Renal cortex interstitium (tissue), 11 donors: ENCODE measurements at regions not wholly inside any gene's neighbourhood (a gene's known extent, or its start where the extent isn't known, plus 50 kb on each side); places are given as distances from the start of the nearest gene placed in this dataset.
"Not testable (repeated sequence)": the region's sequence is repeated elsewhere in the genome, so short reads cannot be mapped to it uniquely, and the experiment has no call there.

Source experiments
- DNase-seq, 11 donors: peaks; one replicate each; pipeline ENCODE4 v3.0.0-alpha.2; 2013; ENCODE audit warnings: low read depth in 9 of 11, low spot score in 4 of 11; ENCODE audit errors: extremely low read depth in 1 of 11

DNA sequence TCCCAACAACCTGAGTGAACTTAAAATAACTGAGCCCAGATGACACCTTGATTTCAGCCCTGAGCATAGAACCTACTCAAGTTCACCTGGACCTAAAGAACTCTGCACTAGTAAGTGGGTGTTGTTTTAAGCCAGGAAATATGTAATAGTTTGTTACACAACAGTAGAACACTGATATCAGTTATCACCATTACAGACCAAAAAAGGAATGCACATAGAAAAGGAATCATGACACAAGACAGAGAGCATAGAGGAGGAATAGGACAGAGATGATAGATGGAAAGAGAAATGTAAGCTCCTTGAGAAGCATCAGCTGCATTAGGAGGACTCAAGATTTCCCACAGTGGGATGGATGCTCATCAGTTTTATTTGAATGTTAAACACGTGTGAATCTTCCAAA lies 1096.9 kb upstream of the SEMA6A start:
- DNase-seq, result no peak

DNA sequence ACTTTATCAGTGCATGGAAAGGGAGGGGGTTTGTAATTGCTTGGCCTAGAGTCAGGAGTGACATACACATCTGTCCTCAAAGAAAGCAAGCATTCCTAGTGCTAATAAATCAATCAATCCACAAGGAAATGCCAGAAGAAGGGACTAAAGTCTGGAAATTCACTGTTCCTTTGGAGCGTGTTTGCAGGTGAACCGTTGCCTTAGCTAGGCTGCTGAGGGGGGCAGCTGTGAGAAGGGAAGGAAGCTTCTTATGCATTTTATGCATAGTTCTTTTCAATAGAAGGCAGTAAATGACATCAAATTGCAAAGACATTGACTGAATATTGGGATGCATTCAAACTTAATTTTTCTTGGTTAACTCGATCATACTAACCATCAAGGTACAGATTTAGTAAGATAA lies 1092.5 kb upstream of the SEMA6A start:
- DNase-seq, result no peak

DNA sequence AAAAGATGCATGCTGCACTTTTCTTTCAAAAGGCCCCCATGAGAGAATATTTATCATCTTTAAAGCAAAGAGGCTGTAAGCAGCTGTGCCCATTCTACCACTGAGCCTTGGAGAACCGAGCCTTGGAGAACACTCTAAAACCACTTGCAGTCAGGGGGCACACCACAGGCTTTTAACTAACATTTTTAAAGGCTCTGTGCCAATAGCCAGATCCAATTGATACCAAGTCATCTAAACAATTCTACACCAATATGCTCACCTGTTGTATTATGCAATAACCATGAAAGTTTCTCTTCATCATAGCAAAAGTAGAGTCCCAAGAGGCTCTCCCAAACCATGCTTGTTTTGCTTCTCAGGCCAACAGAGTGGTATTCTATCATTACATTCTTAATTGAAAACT lies 1090.5 kb upstream of the SEMA6A start:
- DNase-seq, result no peak

DNA sequence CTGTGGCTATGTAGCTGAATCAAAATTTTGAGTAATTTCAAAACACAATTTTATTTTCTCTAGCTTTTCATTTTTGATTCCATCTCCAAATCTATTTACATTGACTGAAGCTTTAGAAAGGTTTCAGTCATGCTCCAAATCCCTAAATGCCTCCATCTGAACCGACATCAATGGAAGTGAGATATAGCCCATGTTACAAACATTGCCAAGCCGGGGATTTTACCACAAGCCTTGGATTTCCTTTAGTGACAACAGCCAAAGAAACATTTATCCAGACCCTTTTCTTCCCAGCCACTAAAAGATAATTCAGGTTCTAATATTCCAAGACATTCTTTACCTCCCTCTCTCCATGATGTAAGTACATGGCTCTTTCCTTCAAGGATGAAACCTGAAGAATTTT lies 1087.7 kb upstream of the SEMA6A start:
- DNase-seq, result no peak

DNA sequence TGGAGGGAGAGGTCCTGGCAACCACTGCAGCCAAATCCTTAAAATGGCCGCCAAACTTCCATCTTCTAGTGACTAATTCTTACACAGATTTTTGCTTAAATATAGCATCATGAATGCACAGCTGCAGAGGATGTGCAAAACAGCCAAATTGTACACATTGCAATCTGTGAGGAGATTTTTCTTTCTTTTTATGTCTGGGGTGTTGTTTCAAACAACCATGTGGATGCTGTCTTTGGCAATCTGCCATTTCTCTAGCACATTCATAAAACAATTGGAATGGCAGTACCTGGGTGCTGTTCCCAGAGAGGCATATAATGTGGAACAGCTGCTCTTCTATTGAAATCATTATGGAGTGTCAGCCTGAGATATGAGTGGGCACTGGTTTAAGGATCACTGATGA lies 1082.9 kb upstream of the SEMA6A start:
- DNase-seq, result no peak

DNA sequence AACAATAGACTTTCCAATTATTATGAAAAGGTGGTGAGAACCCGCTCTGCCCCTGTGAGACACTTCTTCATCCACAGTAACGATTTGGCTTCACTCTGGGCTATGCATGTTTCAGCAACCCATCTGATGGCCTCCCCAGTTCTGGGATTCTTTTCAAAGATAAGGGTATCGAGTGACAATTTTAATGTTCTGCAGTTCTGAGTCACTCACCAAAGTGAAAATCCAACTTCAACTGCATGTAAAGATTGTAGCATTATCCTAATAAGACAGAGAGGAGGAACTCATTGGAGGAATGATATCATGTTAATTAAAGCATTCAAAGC lies 1078.3 kb upstream of the SEMA6A start:
- no peak for DNase-seq

DNA sequence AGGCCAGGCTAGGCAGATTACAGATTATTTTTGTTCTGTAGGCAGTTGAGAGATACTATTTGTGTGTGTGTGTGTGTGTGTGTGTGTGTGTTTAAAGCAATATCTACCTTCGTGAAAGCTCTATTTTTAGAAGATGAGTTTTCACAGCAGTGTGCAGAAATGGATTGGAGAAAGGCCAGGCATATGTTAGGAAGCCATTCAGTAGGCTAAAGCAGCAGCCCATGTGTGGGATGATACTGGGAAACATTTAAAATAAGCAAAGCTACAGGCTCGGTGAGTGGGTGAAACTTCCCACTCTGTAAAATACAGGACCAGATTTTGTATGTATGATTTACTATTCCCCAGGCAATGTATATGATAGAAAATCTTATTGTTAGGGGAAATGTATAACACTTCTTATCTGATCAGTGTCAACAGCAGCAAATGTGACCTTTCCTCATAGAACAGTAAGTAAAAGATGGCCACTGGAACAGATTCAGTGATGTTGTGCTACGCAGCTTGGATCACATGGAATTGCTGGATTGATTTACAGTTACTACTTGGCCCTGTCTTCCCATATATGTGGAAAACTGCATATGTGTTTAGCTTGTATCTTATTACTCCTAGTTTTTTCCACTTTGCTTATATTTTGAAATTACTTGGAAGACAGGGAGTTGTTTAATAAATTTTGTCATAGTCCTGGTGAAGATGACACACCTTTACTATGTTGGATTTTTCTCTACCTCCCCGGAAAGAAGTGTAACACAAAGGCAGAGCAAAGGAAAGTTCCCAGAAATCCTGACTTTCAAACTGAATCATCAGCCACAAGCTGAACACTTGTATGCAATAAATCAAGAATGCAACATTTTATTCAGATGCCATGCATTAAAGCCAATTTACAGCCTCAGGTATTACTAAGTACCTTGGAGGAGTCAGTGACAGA lies 1077.7 kb upstream of the SEMA6A start:
- peak in 9 of 11 donors; percentile 12 to 57 (median 33) for DNase-seq

DNA sequence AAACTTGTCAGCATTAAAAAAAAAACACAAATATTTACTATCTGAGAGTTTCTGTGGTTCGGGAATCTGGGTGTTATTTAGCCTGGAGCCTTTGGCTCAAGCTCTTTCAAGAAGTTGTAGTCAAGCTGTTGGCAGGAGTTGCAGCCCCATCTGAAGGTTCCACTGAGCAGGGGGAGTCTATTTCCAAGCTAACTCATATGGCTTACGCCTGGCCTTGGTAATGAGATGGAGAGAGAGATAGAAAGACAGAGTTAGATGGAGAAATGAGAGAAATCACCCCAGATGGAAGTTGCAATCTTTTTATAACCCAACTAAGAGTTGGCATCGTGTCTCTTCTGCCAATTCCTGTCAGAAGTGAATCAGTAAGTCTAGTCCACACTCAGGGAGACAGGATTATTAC lies 1075.2 kb upstream of the SEMA6A start:
- DNase-seq, result no peak

DNA sequence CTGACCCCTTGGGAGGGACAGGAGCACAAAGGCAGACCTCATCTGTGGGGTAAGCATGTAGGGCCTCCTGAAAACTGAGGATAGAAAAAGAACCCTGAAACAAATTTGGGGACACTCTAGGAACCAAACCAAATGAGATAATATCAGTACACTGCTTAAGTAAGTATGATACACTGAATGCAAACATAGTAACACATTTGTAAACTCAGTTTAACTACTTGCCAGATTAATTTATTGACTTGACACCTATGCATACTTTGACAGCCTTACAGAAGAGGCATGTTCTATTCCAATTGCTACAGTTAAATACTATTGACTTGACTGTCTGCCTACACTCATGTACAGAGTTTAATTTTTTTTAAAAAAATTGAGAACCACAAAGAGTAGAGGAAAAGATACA lies 1070.8 kb upstream of the SEMA6A start:
- DNase-seq, result no peak

DNA sequence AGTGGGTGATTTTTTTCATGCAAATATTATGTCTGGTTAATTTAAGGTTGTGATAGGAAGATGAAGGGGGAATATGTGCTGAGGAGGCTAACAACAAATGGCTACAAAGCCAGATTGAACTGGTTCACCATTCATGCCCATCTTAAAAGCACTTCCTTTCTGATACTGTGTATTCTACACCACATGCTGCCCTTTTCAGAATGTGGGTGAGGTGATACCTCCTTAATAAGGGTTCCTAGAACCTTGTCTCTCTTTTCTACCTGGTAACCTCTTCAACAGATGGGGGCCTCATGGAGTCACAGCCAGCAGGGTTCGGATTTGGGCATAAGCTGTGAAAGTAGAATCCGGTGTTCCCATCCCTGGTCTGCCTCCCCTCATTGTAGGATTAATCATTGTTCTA lies 1064.0 kb upstream of the SEMA6A start:
- no peak for DNase-seq

DNA sequence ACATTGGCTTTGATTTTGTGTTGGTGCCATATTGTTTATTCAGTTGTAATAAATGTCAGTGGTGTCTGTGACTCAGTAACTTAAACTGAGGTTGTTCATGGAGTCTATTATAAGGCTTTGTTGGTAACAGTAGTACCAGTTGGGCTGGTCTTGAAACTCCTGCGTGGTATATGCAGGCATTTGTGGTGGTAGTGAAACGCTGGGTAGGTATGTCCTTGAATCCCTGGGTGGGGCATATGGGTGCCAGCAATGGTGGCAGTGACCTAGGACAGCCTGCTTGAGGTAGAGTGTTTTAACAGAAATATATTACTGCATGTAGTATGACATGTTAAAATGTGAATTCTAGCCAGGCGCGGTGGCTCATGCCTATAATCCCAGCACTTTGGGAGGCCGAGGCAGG lies 1058.5 kb upstream of the SEMA6A start:
- DNase-seq, result no peak

DNA sequence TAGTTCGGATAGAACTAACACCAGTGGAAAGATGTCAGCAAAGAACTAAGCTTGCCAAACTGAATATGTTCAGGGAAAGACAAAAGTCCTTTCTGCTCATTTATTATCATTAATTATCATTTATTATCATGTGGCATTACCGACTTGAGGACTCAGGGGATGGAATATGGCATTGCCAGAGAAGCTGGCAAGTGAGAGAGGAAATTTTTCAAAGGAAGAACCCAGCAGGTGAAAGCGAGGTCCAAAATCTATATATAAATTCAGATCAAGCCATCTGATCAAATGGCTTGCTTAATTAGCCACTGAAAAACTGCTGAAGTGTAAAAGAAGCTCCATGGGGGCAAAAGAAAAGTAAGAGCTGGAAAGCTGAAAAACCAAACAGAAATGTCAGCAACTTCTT lies 1049.6 kb upstream of the SEMA6A start:
- no peak for DNase-seq

DNA sequence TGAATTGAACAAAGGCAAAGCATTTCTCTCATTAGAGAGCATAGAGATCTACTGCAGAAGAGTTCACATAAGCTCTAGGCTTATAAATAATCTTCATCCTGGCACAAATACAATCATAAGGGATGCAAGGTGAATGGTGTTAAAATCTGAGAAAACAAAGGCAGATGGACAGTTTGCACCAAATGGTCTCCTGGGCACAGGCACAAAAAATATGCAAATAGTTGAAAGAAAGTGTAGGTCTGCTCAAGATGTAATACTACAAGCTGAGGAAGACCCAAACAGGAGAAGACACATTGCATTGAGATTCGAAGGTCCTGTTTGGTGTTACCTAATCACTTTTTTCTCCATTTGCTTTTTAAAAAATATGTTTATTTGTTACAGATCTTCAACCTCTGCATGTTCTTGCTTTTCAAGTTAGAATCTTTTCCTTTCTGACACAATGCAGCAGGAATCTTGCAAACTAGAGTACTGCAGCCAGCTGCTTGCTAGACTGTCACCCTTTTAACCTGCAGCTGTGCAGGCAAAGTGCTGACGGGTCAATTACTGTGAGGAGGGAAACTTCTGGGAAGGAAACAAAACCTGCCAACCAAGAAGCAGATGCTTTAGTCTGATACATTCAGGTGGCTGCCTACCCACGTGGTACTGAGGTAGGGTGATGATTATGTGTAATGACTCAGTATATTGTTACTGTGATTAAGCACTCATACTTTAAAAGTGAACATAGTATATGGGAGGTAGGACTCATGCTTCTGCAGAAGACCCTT lies 1048.6 kb upstream of the SEMA6A start:
- peak in 9 of 11 donors; percentile 3 to 38 (median 9) for DNase-seq

DNA sequence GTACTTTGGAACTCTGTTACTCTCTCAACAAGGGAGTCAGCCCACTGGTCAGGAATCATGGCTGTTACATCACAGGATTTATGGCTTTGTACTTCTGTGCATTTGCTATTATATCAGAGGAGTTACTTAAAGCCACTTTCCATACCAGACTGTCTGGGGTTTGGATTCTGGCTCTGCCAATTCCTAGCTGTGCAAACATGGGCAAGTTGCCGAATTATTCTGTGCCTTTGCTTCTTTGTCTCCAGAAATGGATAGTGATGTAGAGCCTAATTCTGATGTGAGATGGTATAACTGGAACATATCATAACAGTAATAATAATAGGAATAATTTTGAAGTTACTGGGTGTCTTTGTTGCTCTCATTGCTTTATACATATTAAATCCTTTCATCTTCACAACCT lies 1047.3 kb upstream of the SEMA6A start:
- DNase-seq, result no peak

DNA sequence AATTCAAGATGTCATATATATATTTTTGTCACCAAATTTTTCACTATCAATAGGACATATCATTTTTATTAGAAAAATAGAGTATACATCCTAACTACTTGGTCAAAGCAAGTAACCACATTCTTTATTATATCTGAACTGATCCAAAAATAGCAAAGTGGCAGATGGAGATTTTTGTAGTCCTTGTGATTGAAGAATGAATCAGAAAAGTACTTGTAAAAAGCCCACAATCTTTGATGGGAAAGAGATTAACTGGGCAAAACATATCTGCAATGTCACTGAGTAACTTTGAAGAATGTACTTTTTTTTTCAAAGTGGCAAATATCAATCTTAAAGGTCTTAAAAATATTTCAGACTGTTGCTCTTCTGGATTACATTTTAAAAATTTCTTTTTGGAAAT lies 1040.6 kb upstream of the SEMA6A start:
- no peak for DNase-seq

DNA sequence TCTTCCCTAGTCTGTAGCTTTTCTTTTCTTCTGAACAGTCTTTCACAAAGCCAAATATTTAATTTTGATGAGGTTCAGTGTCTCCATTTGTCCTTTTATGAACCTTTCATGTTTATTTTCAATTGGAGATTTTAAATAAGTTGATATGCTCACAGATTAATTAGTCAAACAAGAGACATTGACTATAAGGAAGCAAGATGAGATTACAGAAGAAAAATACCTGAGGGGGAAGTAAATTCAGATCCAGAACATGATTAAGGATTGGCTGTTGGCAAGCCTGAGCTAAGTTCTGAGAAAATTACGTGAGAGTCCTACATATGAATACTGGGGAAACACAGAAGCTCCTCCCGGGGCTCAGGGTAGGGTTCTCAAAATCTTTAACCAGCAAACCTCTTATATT lies 1039.8 kb upstream of the SEMA6A start:
- DNase-seq, result no peak

DNA sequence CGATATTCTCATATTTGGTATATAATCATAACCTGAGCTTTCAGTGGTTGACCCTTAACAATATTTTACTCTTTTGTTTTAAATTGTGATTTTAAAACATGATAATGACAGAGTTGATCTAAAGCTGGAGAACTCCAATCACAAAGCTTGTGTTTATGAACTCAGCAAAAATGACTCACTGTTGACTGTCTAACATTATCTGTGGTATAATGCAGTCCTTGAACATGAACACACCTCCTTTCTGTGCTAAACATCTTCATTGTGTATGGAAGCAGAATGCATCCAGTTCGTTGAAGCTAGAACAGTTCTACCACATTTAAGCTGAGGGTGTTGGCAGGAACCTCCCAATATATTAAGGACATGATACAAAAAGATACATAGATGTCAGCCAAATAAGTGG lies 1030.2 kb upstream of the SEMA6A start:
- DNase-seq, result no peak

DNA sequence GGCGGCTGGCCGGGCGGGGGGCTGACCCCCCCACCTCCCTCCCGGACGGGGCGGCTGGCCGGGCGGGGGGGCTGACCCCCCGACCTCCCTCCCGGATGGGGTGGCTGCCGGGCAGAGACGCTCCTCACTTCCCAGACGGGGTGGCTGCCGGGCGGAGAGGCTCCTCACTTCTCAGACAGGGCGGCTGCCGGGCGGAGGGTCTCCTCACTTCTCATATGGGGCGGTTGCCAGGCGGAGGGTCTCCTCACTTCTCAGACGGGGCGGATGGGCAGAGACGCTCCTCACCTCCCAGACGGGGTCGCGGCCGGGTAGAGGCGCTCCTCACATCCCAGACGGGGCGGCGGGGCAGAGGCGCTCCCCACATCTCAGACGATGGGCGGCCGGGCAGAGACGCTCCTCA lies 1025.2 kb upstream of the SEMA6A start:
- DNase-seq, result not testable (repeated sequence)

DNA sequence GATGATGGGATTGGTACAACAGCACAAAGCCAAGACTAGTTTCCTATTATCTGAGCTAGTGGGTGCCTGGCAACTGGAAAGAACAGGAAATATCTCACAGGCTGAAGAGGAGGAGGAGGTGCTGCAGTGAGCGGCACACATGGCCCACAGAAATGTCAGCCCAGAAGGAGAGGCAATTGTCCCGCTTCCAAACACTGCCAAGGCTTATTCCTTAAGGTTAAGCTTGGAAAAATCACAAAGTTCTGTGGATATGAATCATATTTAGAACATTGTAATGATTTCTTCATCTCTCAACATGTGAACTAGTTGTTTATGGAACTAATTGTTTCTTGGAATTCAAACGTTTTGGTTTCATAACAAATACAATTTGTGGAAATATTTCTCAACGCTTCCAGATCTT lies 1019.5 kb upstream of the SEMA6A start:
- no peak for DNase-seq

DNA sequence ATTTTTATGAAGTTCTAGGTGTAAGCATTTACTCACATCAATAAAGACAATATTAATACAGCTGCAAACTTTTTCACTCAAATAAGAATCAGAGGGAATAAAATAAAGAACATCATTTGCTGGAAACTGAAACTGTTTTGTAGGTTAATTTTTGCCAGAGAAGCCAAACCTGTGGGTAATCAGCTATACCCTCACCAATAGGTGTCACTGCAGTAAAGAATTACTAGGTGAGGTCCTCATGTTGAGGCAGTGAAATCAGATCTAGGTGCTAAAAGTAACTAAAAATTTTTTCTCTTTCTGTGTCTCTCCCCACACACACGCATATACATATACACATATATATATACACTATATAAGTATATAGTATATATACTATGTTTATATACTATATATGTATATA lies 1016.3 kb upstream of the SEMA6A start:
- peak in 5 of 11 donors; percentile 1 to 14 (median 7) for DNase-seq

DNA sequence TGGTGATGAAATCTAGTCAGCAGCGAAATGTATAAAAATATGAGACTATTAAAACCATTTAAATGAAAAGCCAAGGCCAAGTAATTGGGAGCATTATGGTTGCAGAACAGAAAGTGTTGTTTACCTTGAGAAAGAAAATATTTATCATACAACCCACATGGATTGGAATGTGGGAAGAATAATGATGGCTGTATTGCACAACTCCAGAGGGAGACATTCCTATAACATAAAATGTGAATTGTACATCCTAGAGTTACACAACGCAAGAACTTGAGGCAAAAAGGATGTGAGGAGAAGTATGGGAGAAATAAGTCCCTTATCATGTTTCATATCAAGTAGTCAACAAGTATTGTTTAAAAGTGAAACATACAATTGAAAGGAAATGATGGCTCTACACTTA lies 1014.0 kb upstream of the SEMA6A start:
- no peak for DNase-seq
